Activated CD8-positive, alpha-beta memory T cell treated with anti-CD3 and anti-CD28 coated beads for 1 hour (primary cell): ENCODE measurements at regions not wholly inside any gene's neighbourhood (a gene's known extent, or its start where the extent isn't known, plus 50 kb on each side); places are given as distances from the start of the nearest gene placed in this dataset.
"Not testable (repeated sequence)": the region's sequence is repeated elsewhere in the genome, so short reads cannot be mapped to it uniquely, and the experiment has no call there.

Source experiments
- DNase-seq, 2 donors: peaks; one replicate each; pipeline ENCODE4 v3.0.0-alpha.2; 2020; ENCODE audit warnings: low read depth in 1 of 2; ENCODE audit errors: extremely low read depth in 1 of 2

- no peak for DNase-seq
These were observed 394.4 kb upstream of the STXBP6 start for GRCh38 chr14:25444381-25444780.

- not testable (repeated sequence) for DNase-seq
These were observed 390.4 kb upstream of the STXBP6 start for GRCh38 chr14:25440382-25440781.

- DNase-seq: no peak
These were observed 387.0 kb upstream of the STXBP6 start for GRCh38 chr14:25436906-25437305.

- no peak for DNase-seq
These were observed 386.4 kb upstream of the STXBP6 start for GRCh38 chr14:25436288-25436875.

GRCh38 chr14:25431211-25432076 is 381.5 kb upstream of the STXBP6 start:
- DNase-seq: no peak

GRCh38 chr14:25430808-25431207 is 380.9 kb upstream of the STXBP6 start:
- no peak for DNase-seq

GRCh38 chr14:25412998-25413397 is 363.1 kb upstream of the STXBP6 start:
- no peak for DNase-seq

- no peak for DNase-seq
These were observed 362.1 kb upstream of the STXBP6 start for GRCh38 chr14:25411781-25412757.

- no peak for DNase-seq
These were observed 356.9 kb upstream of the STXBP6 start for GRCh38 chr14:25406818-25407217.

GRCh38 chr14:25400607-25401206 is 350.8 kb upstream of the STXBP6 start:
- DNase-seq: no peak

- DNase-seq: no peak
These were observed 346.2 kb upstream of the STXBP6 start for GRCh38 chr14:25396128-25396527.

- no peak for DNase-seq
These were observed 344.9 kb upstream of the STXBP6 start for GRCh38 chr14:25394791-25395391.

- DNase-seq: no peak
These were observed 344.4 kb upstream of the STXBP6 start for GRCh38 chr14:25394356-25394755.

- no peak for DNase-seq
These were observed 340.0 kb upstream of the STXBP6 start for GRCh38 chr14:25389948-25390347.

- no peak for DNase-seq
These were observed 331.6 kb upstream of the STXBP6 start for GRCh38 chr14:25381498-25381897.

GRCh38 chr14:25375639-25376038 is 325.7 kb upstream of the STXBP6 start:
- no peak for DNase-seq

- no peak for DNase-seq
These were observed 321.1 kb upstream of the STXBP6 start for GRCh38 chr14:25371068-25371467.

GRCh38 chr14:25370057-25370456 is 320.1 kb upstream of the STXBP6 start:
- DNase-seq: not testable (repeated sequence)

GRCh38 chr14:25358330-25358729 is 308.4 kb upstream of the STXBP6 start:
- no peak for DNase-seq

- DNase-seq: no peak
These were observed 301.3 kb upstream of the STXBP6 start for GRCh38 chr14:25351269-25351668.
